Gastroesophageal sphincter (tissue), 4 donors: ENCODE measurements at regions not wholly inside any gene's neighbourhood (a gene's known extent, or its start where the extent isn't known, plus 50 kb on each side); places are given as distances from the start of the nearest gene placed in this dataset.

Source experiments
- ATAC-seq: fragments of 150-250 bp; one replicate; pipeline ENCODE4 v1.9.1; 2016; ENCODE audit warnings: mild to moderate bottlenecking, moderate library complexity
- H3K27ac ChIP-seq, 4 donors: fragments of 200-600 bp; sonication (generic) in 3 of 4; 1 replicate in 3 of 4; 2 replicates in 1 of 4; pipeline ENCODE4 v1.5.1; 2016 to 2019
- H3K27me3 ChIP-seq: fragments of 200-600 bp; sonication (generic); one replicate; pipeline ENCODE4 v1.5.1; 2019
- H3K36me3 ChIP-seq, 2 donors: fragments of 200-600 bp; sonication (generic); one replicate each; pipeline ENCODE4 v1.5.1; 2019; ENCODE audit warnings: control low read depth in 1 of 2
- H3K4me1 ChIP-seq, 3 donors: fragments of 200-600 bp; sonication (generic); 1 replicate in 2 of 3; 2 replicates in 1 of 3; pipeline ENCODE4 v1.5.1; 2016 to 2019; ENCODE audit warnings: control low read depth in 2 of 3
- H3K4me3 ChIP-seq, 2 donors: fragments of 200-600 bp; sonication (generic); one replicate each; pipeline ENCODE4 v1.5.1; 2019; ENCODE audit warnings: mild to moderate bottlenecking in 1 of 2, moderate library complexity in 1 of 2
- H3K9me3 ChIP-seq, 3 donors: fragments of 200-600 bp; sonication (generic); one replicate each; pipeline ENCODE4 v1.5.1; 2017 to 2019; ENCODE audit warnings: control low read depth in 2 of 3
- EP300 ChIP-seq: sonication (generic); formaldehyde crosslinking; IDR thresholded peaks from one replicate; pipeline ENCODE4 v1.6.1; 2017; ENCODE audit warnings: antibody characterized with exemption, mild to moderate bottlenecking
- POLR2A ChIP-seq, 2 donors: fragments of 450-650 bp; IDR thresholded peaks; one replicate each; pipeline ENCODE4 v1.6.1; 2017; ENCODE audit warnings: antibody characterized with exemption in 2 of 2, mild to moderate bottlenecking in 2 of 2, moderate library complexity in 1 of 2
- POLR2AphosphoS5 ChIP-seq: sonication (generic); formaldehyde crosslinking; IDR thresholded peaks from one replicate; pipeline ENCODE4 v1.6.1; 2017; ENCODE audit warnings: antibody characterized with exemption
- WGBS, 2 donors: methylation state at CpG; one replicate each; pipeline ENCODE4 v1.1.5; 2018; ENCODE audit warnings: low coverage in 1 of 2; 5-methylcytosine and 5-hydroxymethylcytosine counted together
- TF ChIP-seq, protein P1 (sequence below), 4 experiments: fragments of 200-600 bp in 2 of 4; fragments of 450-650 bp in 2 of 4; sonication (generic) in 1 of 4; IDR thresholded peaks; one replicate each; pipeline ENCODE4 v1.5.1; 2017 to 2019; ENCODE audit warnings: antibody characterized with exemption in 4 of 4, mild to moderate bottlenecking in 2 of 4, moderate library complexity in 2 of 4

DNA sequence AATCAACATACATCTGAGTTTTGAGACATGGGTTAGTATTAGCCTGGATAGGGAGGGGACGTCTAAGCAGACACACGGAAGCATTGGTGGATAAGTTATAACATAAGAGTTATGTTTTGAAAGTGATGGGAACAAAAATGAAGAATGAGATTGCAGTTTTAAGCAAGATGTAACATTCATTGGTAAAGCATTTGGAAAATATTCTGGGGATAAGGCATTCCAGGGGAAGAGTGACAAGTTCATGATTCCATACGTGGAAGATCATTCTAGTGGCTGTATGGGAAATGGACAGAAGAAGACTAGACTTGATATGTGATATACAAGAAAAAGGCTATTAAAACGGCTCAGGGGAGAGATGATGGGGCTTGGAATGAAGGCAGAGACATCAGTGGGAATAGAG is 632.9 kb downstream of the CDH8 start:
- no peak for ATAC-seq
- H3K27ac ChIP-seq = no peak overlapping the region
- no peaks in the 10 kb centered on the region for H3K9me3 ChIP-seq
- 65 to 73% methylated on average over 4 of the region's 4 CpGs for WGBS, 2 donors
- TF ChIP-seq EP300 (no peak), POLR2A (IDR thresholded peaks at IDR 0.05) (no peak), POLR2AphosphoS5 (no peak)
- TF ChIP-seq, protein P1, sequence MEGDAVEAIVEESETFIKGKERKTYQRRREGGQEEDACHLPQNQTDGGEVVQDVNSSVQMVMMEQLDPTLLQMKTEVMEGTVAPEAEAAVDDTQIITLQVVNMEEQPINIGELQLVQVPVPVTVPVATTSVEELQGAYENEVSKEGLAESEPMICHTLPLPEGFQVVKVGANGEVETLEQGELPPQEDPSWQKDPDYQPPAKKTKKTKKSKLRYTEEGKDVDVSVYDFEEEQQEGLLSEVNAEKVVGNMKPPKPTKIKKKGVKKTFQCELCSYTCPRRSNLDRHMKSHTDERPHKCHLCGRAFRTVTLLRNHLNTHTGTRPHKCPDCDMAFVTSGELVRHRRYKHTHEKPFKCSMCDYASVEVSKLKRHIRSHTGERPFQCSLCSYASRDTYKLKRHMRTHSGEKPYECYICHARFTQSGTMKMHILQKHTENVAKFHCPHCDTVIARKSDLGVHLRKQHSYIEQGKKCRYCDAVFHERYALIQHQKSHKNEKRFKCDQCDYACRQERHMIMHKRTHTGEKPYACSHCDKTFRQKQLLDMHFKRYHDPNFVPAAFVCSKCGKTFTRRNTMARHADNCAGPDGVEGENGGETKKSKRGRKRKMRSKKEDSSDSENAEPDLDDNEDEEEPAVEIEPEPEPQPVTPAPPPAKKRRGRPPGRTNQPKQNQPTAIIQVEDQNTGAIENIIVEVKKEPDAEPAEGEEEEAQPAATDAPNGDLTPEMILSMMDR (IDR thresholded peaks at IDR 0.05) = no peak
- H3K4me1 ChIP-seq = no peaks in the 10 kb centered on the region
- no peak overlapping the region for H3K4me3 ChIP-seq
- no peaks in the 10 kb centered on the region for H3K36me3 ChIP-seq
- H3K27me3 ChIP-seq = no peaks in the 10 kb centered on the region

DNA sequence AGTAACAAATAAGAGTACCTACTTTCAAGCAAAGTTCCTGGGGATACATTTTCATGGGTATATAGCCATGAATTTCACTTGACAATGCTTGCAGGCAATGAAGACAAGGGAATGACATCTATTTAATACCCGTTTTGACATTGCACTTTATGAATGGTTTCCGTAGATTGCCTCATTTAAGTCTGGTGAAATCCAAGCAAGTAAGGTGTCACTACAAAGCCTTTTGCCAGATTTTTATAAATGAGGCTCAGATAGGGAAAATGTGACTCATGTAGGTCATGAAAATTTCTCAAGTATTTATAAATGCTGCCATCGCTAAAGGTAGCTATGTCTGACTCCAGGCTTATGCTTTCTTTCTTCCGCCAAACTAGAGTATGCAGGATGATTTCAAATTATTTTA is 644.3 kb downstream of the CDH8 start:
- Histone ChIP-seq H3K27ac (no peak overlapping the region), H3K36me3 (no peaks in the 10 kb centered on the region), H3K27me3 (no peaks in the 10 kb centered on the region), H3K4me3 (no peak overlapping the region), H3K9me3 (no peaks in the 10 kb centered on the region), H3K4me1 (no peaks in the 10 kb centered on the region)
- 35 to 44% methylated on average over 3 to 4 of the region's 4 CpGs for WGBS, 2 donors
- TF ChIP-seq POLR2AphosphoS5 = no peak
- TF ChIP-seq, protein P1 (IDR thresholded peaks at IDR 0.05) = no peak
- TF ChIP-seq POLR2A (IDR thresholded peaks at IDR 0.05) = no peak
- no peak for TF ChIP-seq EP300
- ATAC-seq = no peak

DNA sequence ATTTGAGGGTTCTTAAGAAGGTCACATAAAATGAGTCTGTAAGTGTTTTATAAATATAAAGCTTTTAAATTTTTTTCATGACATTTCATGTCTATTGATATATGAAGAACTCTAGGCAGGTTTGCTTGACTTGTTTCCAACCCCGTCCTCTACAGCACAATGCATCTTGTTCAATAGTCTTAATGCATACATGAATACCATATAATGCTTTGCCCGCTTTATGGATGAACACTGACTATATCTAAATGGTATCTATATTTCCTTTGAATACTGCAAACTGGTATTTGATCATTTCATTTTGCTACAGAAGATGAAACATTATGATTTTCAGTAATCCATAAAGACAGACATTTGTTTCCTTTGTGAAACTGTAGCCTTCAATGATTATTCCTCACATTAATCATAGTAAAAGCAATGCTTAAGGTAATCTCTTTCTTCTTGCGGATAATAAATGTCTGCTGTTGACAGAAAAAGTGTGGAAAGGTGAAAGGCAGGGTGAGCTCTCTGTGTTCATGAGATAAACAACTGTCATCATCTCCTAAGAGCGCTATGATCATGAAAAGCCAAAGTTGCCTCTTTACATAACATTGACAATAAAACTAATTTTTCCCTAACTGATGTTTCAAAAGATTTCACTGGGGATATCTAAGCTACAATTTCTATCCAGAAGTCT is 645.1 kb downstream of the CDH8 start:
- H3K27ac ChIP-seq = no peak overlapping the region
- ATAC-seq = no peak
- 74 to 88% methylated on average over 4 of the region's 4 CpGs for WGBS, 2 donors
- TF ChIP-seq POLR2A (IDR thresholded peaks at IDR 0.05) = no peak
- TF ChIP-seq, protein P1 (IDR thresholded peaks at IDR 0.05) = no peak
- no peak overlapping the region for H3K4me3 ChIP-seq
- no peaks in the 10 kb centered on the region for H3K9me3 ChIP-seq
- H3K27me3 ChIP-seq = no peaks in the 10 kb centered on the region
- no peaks in the 10 kb centered on the region for H3K4me1 ChIP-seq
- H3K36me3 ChIP-seq = no peaks in the 10 kb centered on the region

DNA sequence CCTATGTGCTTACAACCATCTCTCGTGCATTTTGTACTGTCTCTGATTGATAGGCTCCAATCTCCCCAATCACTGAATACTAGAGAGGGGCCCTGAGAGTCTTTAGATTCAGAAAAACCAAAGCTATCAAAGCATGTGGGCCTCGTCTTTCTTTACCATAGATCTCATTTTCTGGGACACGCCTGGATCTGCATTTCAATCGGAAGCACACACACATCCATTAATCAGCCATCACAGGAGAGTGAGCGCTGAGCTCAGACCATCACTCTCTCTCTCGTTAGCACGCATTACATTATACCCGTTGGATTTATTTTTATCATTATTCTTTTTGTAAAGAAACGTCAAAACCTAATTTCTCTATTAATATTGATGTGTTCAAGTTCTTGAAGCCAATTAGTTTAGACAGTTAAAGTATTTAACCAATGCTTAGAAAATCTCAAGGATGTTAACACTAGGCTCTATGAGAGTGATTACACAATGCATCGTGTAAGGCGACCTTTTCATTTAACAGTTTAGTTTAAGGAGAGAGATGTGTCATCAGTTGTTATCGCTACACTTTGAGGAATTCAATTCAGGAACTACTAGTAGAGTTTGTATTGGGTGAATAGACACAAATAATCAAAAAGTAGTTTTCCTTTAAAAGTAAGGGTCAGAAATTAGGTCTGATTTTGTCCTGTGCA is 650.7 kb downstream of the CDH8 start:
- WGBS, 2 donors = 51 to 75% methylated on average over 10 to 12 of the region's 12 CpGs
- TF ChIP-seq, protein P1 (IDR thresholded peaks at IDR 0.05) = no peak
- TF ChIP-seq POLR2A (IDR thresholded peaks at IDR 0.05) (no peak), EP300 (no peak), POLR2AphosphoS5 (no peak)

DNA sequence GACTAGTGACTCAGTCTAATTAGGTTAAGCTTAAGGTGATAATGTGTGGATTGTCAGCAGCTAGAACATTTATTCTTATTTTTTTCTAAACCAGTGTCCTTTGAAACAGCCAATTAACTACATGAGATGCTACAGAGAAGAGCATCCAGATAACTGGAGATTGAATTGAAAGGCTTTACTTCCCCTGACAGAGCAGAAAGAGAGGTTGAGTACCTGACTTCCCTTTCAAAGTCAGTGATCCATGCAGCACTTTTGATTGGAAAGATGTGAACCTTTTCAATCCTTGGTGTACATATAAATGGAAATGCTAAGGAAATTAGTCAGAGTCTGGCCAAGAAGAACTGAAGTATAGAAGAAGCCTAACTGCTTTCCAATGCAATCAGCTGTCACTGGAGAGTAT is 653.8 kb downstream of the CDH8 start:
- no peaks in the 10 kb centered on the region for H3K36me3 ChIP-seq
- no peak for TF ChIP-seq POLR2AphosphoS5
- TF ChIP-seq, protein P1 (IDR thresholded peaks at IDR 0.05) = no peak
- no peak for TF ChIP-seq POLR2A (IDR thresholded peaks at IDR 0.05)
- TF ChIP-seq EP300 = no peak
- no peak overlapping the region for H3K27ac ChIP-seq
- H3K27me3 ChIP-seq = no peaks in the 10 kb centered on the region
- H3K4me3 ChIP-seq = no peak overlapping the region
- no peaks in the 10 kb centered on the region for H3K4me1 ChIP-seq
- no peak for ATAC-seq
- no peaks in the 10 kb centered on the region for H3K9me3 ChIP-seq

More for the DNA sequence above, 650.7 kb downstream of the CDH8 start:
- no peaks in the 10 kb centered on the region for H3K27me3 ChIP-seq
- H3K27ac ChIP-seq = no peak overlapping the region
- ATAC-seq = no peak
- no peak overlapping the region for H3K4me3 ChIP-seq
- H3K36me3 ChIP-seq = no peaks in the 10 kb centered on the region
- no peaks in the 10 kb centered on the region for H3K9me3 ChIP-seq
- no peaks in the 10 kb centered on the region for H3K4me1 ChIP-seq
